Adrenal gland (tissue), 5 donors: ENCODE measurements at regions not wholly inside any gene's neighbourhood (a gene's known extent, or its start where the extent isn't known, plus 50 kb on each side); places are given as distances from the start of the nearest gene placed in this dataset.

Experiments
- CTCF ChIP-seq, 6 experiments: fragments of 450-650 bp in 4 of 6; fragments of 200-600 bp in 2 of 6; sonication (generic) in 1 of 6; IDR thresholded peaks; 1 replicate in 5 of 6; 2 replicates in 1 of 6; pipeline versions ENCODE4 v1.5.1 to v1.8.0; 2016 to 2021; ENCODE audit warnings: antibody characterized with exemption in 6 of 6, mild to moderate bottlenecking in 2 of 6, moderate library complexity in 1 of 6
- POLR2A ChIP-seq, 2 donors: fragments of 450-650 bp; IDR thresholded peaks; one replicate each; pipeline ENCODE4 v1.6.1; 2017; ENCODE audit warnings: antibody characterized with exemption in 2 of 2, mild to moderate bottlenecking in 2 of 2, moderate library complexity in 1 of 2
- donor health status: DM: no; HTN: no; CAD: no.

- no peak for TF ChIP-seq CTCF (IDR thresholded peaks at IDR 0.05)
- TF ChIP-seq POLR2A (IDR thresholded peaks at IDR 0.05), result no peak
Measured at GRCh38 chr14:44316647-44317440, 190.2 kb downstream of the FSCB start.
